BE2C (cell line): ENCODE measurements at regions not wholly inside any gene's neighbourhood (a gene's known extent, or its start where the extent isn't known, plus 50 kb on each side); places are given as distances from the start of the nearest gene placed in this dataset.

ENCODE experiments used
- DNase-seq: peaks from one replicate; pipeline ENCODE4 v3.0.0-alpha.2; 2020
- H3K27me3 ChIP-seq: fragments of 250-450 bp; sonication (Bioruptor Pico); 2 replicates; pipeline ENCODE4 v1.5.1; 2020; ENCODE audit warnings: mild to moderate bottlenecking
- H3K36me3 ChIP-seq: fragments of 250-450 bp; sonication (Bioruptor Pico); 2 replicates; pipeline ENCODE4 v1.5.1; 2020; ENCODE audit warnings: mild to moderate bottlenecking
- H3K4me1 ChIP-seq: fragments of 250-450 bp; sonication (Bioruptor Pico); 2 replicates; pipeline ENCODE4 v1.5.1; 2020
- H3K4me3 ChIP-seq: 2 replicates; pipeline ENCODE4 v1.5.1; 2011; ENCODE audit warnings: low read depth, low read length
- H3K9me3 ChIP-seq: fragments of 250-450 bp; sonication (Bioruptor Pico); 2 replicates; pipeline ENCODE4 v1.5.1; 2020
- TF ChIP-seq, protein P1 (sequence below): IDR thresholded peaks from 2 replicates; pipeline ENCODE4 v1.5.1; 2012; ENCODE audit warnings: mild to moderate bottlenecking, low read depth, low read length

DNA sequence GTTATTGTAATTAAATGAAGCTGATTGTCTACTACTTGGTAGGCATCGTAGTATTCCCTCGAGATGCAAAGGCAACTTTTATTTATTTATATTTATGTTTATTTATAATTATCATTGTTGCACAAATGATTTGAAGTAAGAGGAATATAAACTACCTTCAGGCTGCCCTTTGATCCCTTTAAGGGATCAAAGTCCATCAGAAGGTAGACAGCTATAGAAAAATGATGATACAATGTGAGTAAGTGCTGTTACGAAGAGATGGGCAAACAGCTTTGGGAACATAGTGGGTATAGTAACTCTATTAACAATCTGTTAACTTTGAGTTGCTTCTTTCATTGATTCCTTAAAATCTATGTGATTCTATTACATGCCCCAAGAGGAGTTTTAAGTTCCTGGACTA, 512.8 kb upstream of the CITED2 start:
- TF ChIP-seq, protein P1, sequence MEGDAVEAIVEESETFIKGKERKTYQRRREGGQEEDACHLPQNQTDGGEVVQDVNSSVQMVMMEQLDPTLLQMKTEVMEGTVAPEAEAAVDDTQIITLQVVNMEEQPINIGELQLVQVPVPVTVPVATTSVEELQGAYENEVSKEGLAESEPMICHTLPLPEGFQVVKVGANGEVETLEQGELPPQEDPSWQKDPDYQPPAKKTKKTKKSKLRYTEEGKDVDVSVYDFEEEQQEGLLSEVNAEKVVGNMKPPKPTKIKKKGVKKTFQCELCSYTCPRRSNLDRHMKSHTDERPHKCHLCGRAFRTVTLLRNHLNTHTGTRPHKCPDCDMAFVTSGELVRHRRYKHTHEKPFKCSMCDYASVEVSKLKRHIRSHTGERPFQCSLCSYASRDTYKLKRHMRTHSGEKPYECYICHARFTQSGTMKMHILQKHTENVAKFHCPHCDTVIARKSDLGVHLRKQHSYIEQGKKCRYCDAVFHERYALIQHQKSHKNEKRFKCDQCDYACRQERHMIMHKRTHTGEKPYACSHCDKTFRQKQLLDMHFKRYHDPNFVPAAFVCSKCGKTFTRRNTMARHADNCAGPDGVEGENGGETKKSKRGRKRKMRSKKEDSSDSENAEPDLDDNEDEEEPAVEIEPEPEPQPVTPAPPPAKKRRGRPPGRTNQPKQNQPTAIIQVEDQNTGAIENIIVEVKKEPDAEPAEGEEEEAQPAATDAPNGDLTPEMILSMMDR = no peak
- Histone ChIP-seq H3K36me3 (no peaks in the 10 kb centered on the region), H3K4me3 (no peak overlapping the region), H3K9me3 (no peaks in the 10 kb centered on the region), H3K27me3 (no peaks in the 10 kb centered on the region), H3K4me1 (peaks cover 9% of the 10 kb centered on the region)
- DNase-seq = no peak

DNA sequence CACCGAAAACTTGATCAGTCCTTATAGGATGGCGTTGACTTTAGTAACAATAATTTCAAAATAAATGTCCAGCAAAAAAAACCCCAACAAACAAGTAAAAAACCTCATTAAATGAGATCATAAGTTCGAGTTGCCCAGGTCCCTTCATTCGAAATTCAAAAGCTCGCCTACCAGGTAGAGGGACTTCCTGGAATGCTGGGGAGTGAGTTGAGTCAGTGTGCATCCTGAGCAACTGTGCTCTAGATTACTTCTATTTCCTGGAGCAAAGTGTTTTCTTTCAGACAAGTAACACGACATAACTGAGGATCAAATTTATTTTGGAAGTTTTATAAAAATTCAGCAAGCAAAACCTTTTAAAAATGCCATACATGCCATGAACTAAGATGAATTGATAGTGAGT, 511.9 kb upstream of the CITED2 start:
- no peak for DNase-seq
- no peaks in the 10 kb centered on the region for H3K27me3 ChIP-seq
- H3K4me3 ChIP-seq = no peak overlapping the region
- TF ChIP-seq, protein P1 = no peak
- no peaks in the 10 kb centered on the region for H3K36me3 ChIP-seq
- no peaks in the 10 kb centered on the region for H3K9me3 ChIP-seq
- H3K4me1 ChIP-seq = peaks cover 14% of the 10 kb centered on the region

DNA sequence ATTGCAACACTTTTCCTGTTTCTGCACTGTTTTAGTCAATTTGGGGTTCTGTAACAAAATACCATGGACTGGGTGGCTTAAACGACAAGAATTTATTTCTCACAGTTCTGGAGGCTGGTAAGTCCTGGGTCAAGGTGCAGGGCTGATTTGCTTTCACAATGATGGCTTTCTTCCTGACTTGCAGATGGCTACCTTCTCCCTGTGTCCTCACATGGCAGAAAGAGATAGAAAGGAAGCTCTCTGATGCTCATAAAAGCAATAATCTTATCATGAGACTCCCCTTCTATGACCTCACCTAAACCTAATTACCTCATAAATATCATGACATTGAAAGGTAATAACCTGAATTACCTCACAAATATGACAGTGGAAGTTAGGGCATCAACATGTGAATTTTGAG, 511.5 kb upstream of the CITED2 start:
- peaks cover 14% of the 10 kb centered on the region for H3K4me1 ChIP-seq
- no peaks in the 10 kb centered on the region for H3K36me3 ChIP-seq
- H3K4me3 ChIP-seq = no peak overlapping the region
- no peak for DNase-seq
- H3K9me3 ChIP-seq = no peaks in the 10 kb centered on the region
- no peaks in the 10 kb centered on the region for H3K27me3 ChIP-seq
- TF ChIP-seq, protein P1 = no peak

DNA sequence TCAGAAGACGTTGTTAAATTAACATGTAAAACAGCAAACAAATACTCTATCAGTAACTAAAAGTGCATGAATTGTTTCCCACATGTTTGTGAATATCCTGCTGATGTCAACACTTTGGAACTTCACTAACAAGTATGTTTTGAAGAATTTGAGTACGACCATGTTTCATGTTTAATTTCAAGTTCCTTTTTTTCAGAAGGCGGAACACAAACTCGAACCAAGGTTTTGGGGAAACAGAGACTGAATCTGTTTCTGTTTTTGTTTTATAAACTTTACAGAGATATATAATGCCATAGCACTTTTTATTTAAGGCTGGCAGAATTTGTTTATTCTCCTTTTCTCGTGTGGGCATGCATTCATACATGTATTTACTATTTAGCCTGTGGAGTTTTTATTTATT, 509.3 kb upstream of the CITED2 start:
- Histone ChIP-seq H3K27me3 (no peaks in the 10 kb centered on the region), H3K9me3 (no peaks in the 10 kb centered on the region), H3K4me1 (peaks cover 14% of the 10 kb centered on the region), H3K4me3 (no peak overlapping the region), H3K36me3 (no peaks in the 10 kb centered on the region)
- no peak for DNase-seq
- TF ChIP-seq, protein P1 = no peak

DNA sequence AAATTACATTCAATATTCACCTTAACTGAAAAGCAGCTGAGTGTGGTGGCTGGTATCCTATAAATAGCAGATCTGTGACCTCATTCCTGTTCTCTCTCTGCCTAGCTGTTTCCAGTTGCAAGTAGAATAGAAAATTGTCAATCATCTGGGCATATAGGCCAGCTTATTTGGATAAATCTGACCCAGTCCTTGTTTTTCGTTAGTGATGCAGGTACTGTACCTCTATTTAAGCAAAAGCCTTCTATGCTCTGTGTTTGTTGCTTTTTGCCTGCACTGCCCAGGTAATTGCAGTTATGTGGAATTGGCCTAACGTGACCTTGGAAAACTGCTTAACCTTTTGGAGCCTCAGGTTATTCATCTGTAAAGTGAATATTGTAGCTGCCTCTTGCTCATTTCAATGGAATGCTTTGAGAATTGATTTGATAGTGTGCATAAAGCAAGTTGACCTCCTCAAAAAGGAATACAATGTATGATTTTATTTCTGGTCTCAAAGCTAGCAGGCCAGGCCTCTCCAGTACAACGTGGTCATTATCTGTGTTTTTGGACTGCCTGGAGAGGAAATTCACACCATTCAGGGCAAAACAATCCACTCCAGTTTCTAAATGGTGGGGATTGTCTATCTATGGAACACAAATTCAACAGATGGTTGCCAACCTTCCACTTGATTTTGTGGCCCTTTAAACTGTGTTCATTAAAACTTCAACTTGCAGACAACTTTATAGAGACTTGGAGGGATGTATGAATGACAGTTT, 508.7 kb upstream of the CITED2 start:
- H3K4me1 ChIP-seq = peaks cover 14% of the 10 kb centered on the region
- no peaks in the 10 kb centered on the region for H3K9me3 ChIP-seq
- no peak for DNase-seq
- no peak overlapping the region for H3K4me3 ChIP-seq
- no peaks in the 10 kb centered on the region for H3K27me3 ChIP-seq
- no peaks in the 10 kb centered on the region for H3K36me3 ChIP-seq
- TF ChIP-seq, protein P1 = no peak

DNA sequence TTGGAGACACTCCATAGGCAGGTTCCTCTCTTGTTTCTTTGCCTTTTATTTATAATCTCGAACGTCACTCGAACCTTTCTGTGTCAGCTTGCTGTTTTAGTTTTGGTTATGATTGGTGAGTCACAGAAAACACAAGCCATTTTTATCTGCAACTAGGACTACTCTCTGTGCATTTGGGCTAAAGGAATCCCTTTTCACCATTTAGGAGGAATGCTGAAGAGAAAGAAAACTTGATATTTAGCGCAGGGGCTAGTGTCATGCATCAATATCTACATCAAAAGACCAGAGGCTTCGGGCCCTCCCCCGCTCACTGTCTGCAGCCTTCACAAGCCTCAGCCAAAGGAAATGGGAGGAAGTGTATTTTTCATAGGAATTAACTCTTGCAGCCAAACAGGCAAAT, 507.8 kb upstream of the CITED2 start:
- no peak for DNase-seq

More for the DNA sequence above, 507.8 kb upstream of the CITED2 start:
- TF ChIP-seq, protein P1 = no peak
- H3K4me3 ChIP-seq = no peak overlapping the region
- peaks cover 14% of the 10 kb centered on the region for H3K4me1 ChIP-seq
- no peaks in the 10 kb centered on the region for H3K9me3 ChIP-seq
- no peaks in the 10 kb centered on the region for H3K36me3 ChIP-seq
- no peaks in the 10 kb centered on the region for H3K27me3 ChIP-seq
